Anterior cingulate cortex (tissue), 58 donors: ENCODE measurements at regions not wholly inside any gene's neighbourhood (a gene's known extent, or its start where the extent isn't known, plus 50 kb on each side); places are given as distances from the start of the nearest gene placed in this dataset.
"Not testable (repeated sequence)": the region's sequence is repeated elsewhere in the genome, so short reads cannot be mapped to it uniquely, and the experiment has no call there.

Experiments
- DNase-seq, 58 donors: peaks; one replicate each; lab custom pipeline; 2025; lab: John Stamatoyannopoulos, UW

DNA sequence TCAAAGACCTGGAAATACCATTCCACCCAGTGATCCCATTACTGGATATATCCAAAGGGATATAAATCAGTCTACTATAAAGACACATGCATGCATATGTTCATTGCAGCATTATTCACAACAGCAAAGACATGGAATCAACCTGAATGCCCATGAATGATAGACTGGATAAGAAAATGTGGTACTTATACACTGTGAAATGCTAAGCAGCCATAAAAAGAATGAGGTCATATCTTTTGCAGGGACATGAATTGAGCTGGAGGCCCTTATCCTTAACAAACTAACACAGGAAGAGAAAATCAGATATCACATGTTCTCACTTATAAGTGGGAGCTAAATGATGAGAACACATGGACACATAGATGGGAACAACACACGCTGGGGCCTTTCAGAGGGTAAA, 174.0 kb upstream of the GIMD1 start:
- DNase-seq: not testable (repeated sequence)

DNA sequence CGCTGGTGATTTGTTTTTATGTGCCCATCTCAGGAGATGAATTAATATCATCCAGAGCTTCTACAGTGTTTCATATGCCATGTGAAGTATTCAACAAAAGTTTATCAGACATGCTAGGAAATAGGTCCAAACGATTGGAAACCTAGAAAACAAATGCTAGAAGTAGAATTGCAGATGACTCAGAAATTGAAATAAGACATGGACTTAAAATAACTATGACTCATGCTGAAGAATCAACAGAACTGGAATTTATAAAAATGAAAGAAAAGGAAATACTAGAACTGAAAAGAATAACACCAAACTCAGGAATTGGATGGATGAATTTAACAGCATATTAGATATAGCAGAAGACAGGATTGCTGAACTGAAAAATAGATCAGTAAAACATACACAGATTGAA, 172.7 kb upstream of the GIMD1 start:
- DNase-seq: no peak

DNA sequence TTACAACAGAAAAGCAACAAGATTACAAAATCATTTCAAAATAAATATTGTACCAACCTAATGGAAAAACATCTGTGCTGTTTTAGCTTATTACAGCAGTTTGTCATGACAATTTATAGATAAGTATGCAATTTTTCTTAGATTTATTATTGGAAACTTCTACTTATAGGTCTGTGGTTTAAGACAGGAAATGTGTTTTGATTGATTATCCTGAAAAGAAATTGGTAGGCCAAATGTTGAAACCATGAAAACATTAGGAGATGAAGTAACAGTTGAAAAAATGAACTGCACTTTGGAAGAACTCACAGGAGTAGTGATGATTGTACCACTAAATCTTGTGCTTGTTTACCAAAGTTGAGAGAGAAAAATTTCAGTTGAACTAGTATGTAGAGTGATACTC, 162.2 kb upstream of the GIMD1 start:
- DNase-seq: no peak

DNA sequence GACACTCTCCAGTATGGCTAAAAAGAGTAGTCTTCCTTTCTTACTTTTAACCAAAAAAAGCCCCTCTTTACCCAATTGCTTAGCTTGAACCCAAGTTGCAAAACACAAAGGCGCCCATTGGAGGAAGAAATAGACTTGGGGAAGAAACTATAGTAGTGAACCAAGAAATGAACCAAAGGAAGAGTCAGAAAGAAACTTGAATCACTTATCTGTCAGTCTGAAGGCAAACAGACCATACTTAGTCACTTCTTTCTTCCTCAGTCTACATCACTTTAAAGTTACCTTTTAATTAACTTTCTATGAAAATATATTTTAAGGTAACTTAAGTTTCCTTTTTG, 161.4 kb upstream of the GIMD1 start:
- DNase-seq: no peak

DNA sequence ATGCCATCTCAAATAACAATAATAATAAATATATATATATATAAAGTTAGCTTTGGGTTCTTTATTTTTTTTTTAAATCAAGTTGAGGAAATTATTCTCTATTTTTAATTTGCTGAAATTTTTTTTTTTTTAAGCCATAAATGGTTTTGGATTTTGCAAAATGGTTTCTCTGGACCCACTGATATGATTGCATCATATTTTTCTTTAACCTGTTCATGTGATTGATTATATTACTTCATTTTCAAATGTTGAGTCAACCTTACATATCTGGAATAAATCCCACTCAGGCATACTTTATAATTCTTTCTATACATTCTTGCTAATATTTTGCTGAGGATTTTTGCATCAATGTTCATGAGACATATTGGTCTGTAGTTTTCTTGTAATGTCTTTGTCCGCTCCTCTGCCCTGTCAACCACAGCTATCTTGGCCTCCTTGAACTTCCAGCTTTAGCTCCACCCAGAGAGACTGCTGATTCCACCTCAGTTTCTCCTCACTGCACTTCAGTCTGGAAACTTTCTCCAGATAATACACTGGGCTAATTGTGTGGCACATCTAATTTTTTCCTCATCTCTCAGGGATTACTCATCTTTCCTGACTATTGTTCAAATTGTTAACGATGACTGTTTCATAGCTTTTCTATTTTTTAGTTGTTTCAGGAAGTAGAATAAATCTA, 160.9 kb upstream of the GIMD1 start:
- DNase-seq: no peak

DNA sequence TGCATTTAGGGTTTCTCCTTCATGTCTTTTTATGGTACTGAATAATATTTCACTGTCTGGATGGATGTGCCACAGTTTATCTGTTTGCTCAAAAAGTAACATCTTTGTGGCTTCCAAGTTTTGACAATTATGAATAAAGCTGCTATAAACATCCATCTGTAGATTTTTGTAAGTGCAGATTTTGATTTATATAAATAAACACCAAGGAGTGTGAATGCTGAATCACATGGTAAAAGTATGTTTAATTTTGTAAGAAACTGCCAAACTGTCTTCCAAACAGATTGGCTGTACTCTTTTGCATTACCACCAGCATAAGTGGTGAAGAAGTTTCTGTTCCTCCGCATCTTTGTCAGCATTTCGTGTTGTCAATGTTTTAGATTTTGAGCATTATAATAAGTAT, 158.7 kb upstream of the GIMD1 start:
- DNase-seq: no peak

DNA sequence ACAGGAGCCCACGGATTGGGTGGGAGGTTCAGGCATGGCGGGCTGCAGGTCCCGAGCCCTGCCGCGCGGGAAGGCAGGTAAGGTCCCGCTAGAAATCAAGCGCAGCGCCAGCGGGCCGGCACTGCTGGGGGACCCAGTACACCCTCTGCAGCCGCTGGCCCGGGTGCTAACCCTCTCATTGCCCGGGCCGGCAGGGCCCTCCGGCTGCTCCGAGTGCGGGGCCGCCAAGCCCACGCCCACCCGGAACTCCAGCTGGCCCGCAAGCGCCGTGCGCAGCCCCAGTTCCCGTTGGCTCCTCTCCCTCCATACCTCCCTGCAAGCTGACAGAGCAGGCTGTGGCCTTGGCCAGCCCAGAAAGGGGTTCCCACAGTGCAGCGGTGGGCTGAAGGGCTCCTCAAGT, 156.8 kb upstream of the GIMD1 start:
- DNase-seq: not testable (repeated sequence)

DNA sequence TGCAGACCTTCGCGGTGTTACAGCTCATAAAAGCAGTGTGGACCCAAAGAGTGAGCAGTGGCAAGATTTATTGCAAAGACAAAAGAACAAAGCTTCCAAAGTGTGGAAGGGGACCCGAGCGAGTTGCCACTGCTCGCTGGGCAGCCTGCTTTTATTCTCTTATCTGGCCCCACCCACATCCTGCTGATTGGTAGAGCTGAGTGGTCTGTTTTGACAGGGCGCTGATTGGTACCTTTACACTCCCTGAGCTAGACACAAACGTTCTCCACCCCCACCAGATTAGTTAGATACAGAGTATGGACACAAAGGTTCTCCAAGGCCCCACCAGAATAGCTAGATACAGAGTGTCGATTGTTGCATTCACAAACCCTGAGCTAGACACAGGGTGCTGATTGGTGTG, 156.2 kb upstream of the GIMD1 start:
- not testable (repeated sequence) for DNase-seq

DNA sequence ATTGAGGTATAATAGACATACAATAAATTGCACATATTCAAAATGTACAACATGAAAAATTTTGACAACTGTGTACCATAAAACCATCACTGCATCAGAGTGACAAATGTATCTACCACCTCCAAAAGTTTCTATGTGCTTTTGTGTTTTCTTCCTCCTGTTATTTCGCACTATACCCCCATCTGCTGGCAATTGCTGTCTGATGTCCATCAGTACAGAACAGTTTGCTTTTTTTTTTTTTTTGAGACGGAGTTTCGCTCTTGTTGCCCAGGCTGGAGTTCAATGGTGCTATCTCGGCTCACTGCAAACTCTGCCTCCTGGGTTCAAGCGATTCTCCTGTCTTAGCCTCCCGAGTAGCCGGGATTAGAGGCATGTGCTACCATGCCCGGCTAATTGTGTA, 154.3 kb upstream of the GIMD1 start:
- no peak for DNase-seq

DNA sequence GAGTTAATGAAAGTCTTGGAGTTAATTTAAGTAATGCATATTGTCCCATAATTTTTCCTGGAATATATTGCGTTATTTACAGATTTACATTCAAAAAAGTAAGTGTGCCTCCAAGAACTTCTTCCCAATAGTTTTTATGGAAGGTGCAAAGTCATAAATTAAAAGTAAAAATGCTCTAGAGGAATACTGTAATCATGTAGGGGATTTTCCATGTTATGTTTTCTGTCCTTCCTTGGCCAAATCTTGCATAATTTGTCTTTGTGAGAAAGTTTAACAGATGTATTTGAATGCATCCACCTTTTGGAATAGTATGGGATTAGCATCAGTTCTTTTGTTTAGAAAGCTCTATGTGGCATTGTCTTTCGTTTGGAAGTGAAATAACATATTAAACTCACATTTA, 144.1 kb upstream of the GIMD1 start:
- no peak for DNase-seq

DNA sequence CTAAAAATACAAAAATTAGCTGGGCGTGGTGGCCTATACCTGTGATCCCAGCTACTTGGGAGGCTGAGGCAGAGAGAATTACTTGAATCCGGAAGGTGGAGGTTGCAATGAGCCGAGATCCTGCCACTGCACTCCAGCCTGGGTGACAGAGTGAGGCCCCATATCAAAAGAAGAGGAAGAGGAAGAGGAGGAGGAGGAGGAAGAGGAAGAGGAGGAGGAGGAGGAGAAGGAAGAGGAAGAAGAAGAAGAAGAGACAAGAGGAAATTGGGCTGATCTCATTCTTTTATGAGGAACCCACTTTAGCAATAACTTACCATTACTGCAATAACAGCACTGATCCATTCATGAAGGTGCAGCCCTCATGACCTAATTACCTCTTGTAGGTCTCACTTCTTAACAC, 138.9 kb upstream of the GIMD1 start:
- no peak for DNase-seq

DNA sequence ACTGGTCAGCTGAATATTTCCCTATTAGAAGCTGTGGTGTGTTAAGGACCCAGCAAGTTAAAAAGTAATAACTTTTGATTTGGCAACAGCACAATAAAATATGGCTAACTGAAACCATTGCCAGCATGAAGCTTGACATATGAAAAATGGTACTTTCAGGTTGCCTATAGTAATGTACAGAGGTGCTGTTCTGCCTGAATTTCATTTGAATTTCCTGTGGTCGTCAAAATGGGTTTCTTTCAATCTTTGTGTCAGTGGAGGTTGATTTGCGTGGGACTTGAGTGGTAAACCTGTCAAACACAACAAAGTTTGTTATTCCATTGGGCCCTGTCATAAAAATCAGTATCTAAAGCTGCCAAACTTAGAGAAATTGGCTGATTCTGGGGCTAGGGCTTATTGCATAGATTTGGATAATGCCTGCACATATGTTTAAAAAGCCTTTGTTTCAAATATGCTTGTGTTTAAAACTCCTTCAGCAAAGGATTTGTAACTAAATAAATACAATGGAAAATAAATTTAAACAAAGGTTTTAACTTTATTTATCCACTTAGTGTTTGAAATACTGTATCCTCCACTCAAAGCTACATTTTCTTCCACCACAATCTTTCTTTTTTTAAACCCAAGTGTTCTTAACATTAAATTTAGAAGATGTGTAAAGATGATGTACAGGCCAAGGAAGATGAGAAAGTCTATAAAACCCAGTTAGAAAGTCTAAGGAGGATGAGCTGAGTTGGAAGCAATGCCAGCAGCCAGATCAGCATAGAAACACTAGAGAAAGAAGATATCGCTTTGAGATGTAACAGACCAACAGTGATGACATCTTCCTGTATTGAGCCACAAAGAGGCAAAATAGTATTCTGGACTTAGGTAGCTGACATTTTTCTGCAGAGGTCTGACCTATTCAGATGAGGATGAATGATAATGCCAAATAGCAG, 134.8 kb upstream of the GIMD1 start:
- no peak for DNase-seq

DNA sequence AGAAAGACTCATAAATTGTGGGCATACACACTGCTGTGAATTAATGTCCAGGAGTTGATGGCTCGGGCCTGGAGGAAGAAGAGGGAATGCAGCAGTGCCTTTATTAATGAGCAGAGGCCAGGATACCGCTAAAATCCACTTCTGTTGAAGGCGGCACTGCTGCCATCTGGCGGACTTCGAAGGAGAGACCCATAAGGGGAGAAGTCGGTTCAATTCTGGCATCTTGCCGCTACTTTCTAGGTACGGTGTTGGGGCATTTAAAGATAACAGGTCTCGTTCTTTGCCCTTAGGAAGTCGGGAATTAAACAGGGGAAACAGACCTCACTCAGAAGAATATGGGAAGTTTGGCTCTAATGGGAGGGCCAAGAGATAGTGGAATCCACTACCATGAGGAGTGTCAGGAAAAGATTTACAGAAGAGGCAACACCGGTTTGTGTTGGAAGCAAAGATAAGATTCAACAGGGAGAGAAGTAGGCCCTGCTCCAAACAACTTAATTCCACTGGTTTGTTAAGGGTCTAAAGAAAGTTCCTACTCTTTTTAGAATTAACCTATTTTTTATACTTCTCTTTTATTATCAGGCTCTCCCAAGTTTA, 133.6 kb upstream of the GIMD1 start:
- DNase-seq: peak in 18 of 58 donors; percentile 0 to 38 (median 6)

DNA sequence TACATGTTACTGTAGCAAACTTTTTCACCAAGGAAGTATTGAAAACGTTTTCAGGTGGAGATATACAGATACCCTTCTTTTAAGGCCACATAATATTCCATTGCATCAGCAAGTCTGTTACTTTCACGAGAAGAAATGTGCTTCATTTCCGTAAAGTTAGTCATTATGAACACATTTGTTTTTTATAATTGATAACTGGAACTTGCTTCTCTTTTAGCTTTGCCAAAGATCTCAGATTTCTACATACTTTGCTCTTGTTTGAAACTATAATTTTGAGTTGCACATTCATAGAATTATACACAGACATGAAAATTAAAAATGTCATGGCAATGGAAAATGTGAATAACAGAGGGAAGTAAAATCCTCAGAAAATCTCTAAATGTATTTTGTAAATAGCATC, 128.7 kb upstream of the GIMD1 start:
- no peak for DNase-seq

DNA sequence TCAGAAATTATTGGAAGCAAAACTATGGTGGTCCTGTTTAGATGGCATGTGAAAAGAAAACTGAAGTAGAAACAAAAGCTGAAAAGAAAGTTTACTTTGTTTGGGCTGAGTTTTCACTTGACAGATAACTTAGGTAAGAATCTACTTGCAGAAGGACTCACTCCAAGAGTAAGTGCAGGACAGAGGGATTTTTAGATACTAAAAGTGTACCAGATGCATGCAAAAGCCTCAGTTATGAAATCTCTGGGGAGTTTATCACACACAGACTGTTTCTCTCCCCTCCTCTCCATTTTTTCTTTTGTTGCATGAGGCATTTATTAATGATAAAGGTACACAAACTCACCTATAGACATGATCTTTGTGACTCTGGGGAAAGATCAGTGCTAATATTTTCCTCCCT, 127.5 kb upstream of the GIMD1 start:
- DNase-seq: no peak

DNA sequence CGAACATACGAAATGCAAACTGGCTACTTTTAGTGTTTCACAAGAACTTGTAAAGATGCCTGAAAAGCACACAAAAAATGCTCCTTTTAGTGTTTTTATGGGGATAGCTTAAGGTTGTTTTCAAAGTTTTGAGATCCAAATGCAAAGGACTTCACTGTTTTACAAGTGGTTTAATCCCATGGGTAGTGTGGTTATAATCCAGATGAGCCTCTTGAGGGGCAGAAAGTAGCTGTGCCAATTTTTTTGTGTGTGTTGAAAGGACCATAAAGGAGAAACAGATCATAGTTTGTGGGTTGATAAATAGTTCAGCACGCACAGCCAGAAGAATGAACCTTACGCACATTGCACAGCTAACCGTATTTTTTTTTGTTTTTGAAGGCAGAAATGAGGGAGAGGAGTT, 126.9 kb upstream of the GIMD1 start:
- no peak for DNase-seq

DNA sequence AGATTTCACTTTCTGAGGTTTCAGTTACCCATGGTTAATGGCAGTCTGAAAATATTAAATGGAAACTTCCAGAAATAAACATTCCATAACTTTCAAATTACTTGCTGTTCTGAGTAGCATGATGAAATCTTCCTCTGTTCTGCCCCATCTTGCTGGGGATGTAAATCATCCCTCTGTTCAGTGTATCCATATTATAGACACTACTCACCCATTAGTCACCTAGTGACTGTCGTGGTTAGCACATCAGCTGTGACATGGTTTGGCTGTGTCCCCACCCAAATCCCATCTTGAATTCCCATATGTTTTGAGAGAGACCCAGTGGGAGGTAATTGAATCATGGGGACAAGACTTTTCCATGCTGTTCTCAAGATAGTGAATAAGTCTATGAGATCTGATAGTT, 125.5 kb upstream of the GIMD1 start:
- DNase-seq: no peak

DNA sequence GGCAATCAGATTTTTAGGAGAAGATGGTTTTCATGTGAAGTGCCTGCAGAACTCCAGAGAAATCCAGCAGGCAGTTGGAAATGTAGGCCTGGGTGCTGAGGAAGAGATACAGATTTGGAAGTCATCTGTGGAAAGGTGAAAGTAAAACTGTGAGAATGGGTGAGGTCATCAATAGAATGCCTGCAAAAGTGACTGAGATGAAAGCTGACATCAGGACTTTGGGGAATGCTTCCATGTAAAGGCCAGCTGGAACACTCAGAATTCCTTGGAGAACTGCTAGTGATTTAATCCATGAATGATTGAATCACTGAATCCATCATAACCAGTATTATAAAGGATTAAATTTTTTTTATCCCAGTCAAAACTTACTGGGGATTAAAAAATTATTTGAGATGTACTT, 124.5 kb upstream of the GIMD1 start:
- no peak for DNase-seq

DNA sequence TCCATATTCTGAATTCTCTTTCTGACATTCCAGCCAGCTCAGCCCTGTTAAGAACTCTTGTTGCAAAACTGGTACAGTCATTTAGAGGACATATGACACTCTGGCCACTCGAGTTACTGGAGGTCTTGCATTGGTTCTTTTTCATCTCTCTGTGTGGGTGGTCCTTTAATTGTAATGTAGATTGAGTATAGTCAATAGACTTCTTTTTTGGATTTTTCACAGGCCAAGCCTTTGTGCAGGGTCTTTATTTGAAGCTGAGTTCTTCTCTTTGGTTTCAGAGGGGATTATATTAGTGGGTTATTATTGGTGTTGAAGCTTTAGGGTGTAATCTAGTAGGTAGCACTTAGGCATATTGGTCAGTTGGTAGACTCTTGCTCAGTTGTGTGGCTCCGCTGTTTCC, 118.0 kb upstream of the GIMD1 start:
- no peak for DNase-seq

DNA sequence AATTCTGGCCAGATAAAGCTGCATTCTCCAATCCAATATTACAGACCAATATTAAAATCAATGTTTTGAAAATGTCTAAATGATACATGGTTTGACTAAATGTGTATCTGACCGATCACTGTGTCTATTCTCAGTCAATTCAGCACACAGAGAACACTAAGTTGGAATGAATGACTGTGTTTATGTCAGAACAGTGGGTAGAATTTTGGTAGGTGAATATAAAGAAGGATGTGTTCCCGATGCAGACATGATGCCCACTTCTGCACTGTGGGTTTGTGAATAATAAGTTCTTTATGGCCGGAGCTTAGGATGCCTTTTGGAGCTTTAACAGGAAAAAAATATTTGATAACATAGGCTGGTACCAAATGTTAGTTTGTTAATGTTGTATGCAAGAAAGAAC, 113.2 kb upstream of the GIMD1 start:
- DNase-seq: no peak

DNA sequence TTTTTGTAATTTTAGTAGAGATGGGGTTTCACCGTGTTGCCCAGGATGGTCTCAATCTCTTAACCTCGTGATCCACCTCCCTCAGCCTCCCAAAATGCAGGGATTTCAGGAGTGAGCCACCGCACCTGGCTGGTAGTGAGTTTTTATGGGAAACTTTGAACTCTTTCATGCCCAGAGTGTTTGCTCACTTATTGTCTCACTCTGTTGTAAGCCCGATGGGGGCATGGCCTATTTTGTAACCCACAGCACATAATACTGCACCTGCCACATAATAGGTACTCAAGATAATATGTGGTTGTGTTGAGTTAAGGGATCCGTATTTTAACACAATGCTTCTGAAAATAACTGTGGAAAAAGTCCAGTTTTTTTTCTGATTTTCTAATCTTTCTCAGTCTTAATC, 109.6 kb upstream of the GIMD1 start:
- no peak for DNase-seq

DNA sequence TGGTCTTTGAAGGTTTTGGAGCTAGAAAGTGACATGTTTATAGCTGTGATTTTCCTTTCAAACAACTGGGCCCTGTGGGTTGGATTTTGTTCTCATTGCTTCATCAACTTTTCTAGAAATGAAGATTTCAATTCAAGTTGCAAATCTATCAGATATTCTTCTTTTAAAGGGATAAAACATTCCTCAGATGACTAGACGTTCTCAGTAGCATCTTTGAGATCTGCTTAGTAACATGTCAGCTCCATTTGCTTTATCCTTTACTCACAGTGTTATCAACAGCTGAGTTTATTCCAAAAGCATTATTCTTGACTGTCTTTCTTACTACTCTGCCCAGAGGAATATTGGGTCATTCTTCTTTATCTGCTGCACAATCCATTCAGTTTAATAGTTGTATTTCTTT, 108.2 kb upstream of the GIMD1 start:
- no peak for DNase-seq
